ENCODE measurements at regions not wholly inside any gene's neighbourhood (a gene's known extent, or its start where the extent isn't known, plus 50 kb on each side); places are given as distances from the start of the nearest gene placed in this dataset.

DNA sequence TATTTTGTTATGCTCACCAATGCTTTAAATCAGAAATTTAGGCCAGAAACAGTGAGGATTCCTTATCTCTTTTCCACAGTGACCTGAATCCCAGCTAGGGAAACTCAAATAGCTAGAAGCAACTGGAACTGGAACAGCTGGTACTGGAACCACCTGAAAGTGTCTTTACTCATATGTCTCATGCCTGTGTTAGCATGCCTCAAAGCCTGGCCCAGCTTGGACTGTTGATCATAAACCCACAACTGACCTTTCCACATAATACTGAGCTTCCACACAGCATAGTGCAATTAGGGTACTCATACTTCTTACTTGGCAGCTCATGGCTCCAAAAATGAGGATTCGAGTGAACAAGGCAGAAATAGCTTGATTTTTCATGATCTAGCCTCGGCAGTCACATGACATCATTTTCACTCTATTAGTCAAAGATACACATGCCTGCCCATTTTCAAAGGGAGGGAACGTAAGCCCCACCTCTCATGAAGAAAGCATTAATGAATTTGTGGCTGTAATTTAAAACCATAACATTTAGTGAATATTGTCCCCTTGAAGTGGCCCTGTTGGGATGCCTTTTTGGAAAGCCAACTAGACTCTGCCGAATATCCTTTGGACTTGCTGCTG lies 80.8 kb upstream of the ACSL1 start:
- 94% methylated on average over 4 of the region's 4 CpGs for WGBS (ENCODE audit: low lambda C conversion rate, missing lambda C conversion rate)
- no peak for TF ChIP-seq EZH2 (IDR thresholded peaks at IDR 0.05; ENCODE audit: borderline replicate concordance)
- TF ChIP-seq, protein P1, sequence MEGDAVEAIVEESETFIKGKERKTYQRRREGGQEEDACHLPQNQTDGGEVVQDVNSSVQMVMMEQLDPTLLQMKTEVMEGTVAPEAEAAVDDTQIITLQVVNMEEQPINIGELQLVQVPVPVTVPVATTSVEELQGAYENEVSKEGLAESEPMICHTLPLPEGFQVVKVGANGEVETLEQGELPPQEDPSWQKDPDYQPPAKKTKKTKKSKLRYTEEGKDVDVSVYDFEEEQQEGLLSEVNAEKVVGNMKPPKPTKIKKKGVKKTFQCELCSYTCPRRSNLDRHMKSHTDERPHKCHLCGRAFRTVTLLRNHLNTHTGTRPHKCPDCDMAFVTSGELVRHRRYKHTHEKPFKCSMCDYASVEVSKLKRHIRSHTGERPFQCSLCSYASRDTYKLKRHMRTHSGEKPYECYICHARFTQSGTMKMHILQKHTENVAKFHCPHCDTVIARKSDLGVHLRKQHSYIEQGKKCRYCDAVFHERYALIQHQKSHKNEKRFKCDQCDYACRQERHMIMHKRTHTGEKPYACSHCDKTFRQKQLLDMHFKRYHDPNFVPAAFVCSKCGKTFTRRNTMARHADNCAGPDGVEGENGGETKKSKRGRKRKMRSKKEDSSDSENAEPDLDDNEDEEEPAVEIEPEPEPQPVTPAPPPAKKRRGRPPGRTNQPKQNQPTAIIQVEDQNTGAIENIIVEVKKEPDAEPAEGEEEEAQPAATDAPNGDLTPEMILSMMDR (IDR thresholded peaks at IDR 0.05; ENCODE audit: poor library complexity) = no peak
- TF ChIP-seq EZH2phosphoT487 (IDR thresholded peaks at IDR 0.05; ENCODE audit: low read depth, severe bottlenecking, unreplicated experiment) = no peak
- Histone ChIP-seq H3K9me3 (ENCODE audit: low read depth) (no peaks in the 10 kb centered on the region), H3K9me2 (replicated peaks; ENCODE audit: insufficient read depth) (no peaks in the 10 kb centered on the region), H4K20me1 (ENCODE audit: insufficient read depth, poor library complexity, severe bottlenecking) (no peaks in the 10 kb centered on the region), H3K4me2 (no peak overlapping the region), H3K27ac (no peak overlapping the region), H3K79me2 (no peaks in the 10 kb centered on the region), H3K4me1 (ENCODE audit: insufficient read depth) (no peaks in the 10 kb centered on the region), H2AFZ (no peak overlapping the region), H3K27me3 (no peaks in the 10 kb centered on the region), H3K36me3 (replicated peaks; ENCODE audit: insufficient read depth, low read depth) (no peaks in the 10 kb centered on the region), H3K4me3 (no peak overlapping the region)
- no peak for DNase-seq (ENCODE audit: low spot score)

DNA sequence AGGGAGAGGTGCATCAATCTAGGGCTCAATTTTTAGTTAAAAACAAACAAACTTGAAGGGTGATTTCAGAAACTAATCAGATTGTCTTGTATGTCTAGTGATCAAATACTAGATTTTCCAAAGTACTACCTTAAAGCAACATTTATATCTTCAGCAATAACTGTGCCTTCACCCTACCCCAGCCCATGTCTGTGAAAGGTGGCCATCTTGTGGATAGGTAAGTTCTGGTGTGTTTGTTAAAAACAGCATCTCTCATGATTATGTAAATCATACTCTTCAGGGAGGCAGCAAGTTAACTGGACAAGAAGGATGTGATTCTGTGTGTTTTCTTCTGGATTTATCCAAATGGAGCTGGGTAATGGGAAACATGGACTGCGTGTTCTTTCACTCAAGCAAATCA lies 81.4 kb upstream of the ACSL1 start:
- H3K9me2 ChIP-seq (replicated peaks; ENCODE audit: insufficient read depth) = no peaks in the 10 kb centered on the region
- H3K4me1 ChIP-seq (ENCODE audit: insufficient read depth) = no peaks in the 10 kb centered on the region
- no peak for DNase-seq (ENCODE audit: low spot score)
- H3K79me2 ChIP-seq = no peaks in the 10 kb centered on the region
- H3K27me3 ChIP-seq = no peaks in the 10 kb centered on the region
- H2AFZ ChIP-seq = no peak overlapping the region
- no peaks in the 10 kb centered on the region for H3K9me3 ChIP-seq (ENCODE audit: low read depth)
- no peaks in the 10 kb centered on the region for H4K20me1 ChIP-seq (ENCODE audit: insufficient read depth, poor library complexity, severe bottlenecking)
- H3K4me2 ChIP-seq = no peak overlapping the region
- WGBS (ENCODE audit: low lambda C conversion rate, missing lambda C conversion rate) = 100% methylated on average over 1 of the region's 1 CpG
- no peak for TF ChIP-seq EZH2phosphoT487 (IDR thresholded peaks at IDR 0.05; ENCODE audit: low read depth, severe bottlenecking, unreplicated experiment)
- TF ChIP-seq, protein P1 (IDR thresholded peaks at IDR 0.05; ENCODE audit: poor library complexity) = no peak
- TF ChIP-seq EZH2 (IDR thresholded peaks at IDR 0.05; ENCODE audit: borderline replicate concordance) = no peak
- H3K27ac ChIP-seq = no peak overlapping the region
- H3K4me3 ChIP-seq = no peak overlapping the region
- no peaks in the 10 kb centered on the region for H3K36me3 ChIP-seq (replicated peaks; ENCODE audit: insufficient read depth, low read depth)

DNA sequence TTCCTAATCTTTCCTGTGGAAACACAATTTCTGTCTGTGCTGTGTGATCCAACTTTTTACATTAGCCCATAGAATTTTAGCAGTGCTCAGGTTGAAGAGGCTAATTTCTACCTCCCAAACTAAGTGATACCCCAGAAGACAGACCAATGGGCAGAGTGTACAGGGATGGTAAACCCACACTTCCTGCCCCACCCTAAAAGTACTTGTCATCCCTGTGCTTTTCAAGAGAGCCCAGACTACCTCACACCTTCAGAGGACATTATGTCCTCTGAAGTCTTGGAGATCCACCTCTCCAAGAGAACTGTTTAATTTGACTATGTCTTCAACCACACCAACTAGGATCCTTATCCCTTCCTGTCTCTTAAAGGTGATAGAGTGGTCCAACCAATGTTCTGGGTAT lies 82.0 kb upstream of the ACSL1 start:
- no peak overlapping the region for H3K4me2 ChIP-seq
- H3K4me3 ChIP-seq = no peak overlapping the region
- no peak for DNase-seq (ENCODE audit: low spot score)

More for the DNA sequence above, 82.0 kb upstream of the ACSL1 start:
- H3K27me3 ChIP-seq = no peaks in the 10 kb centered on the region
- H3K79me2 ChIP-seq = no peaks in the 10 kb centered on the region
- no peaks in the 10 kb centered on the region for H3K9me2 ChIP-seq (replicated peaks; ENCODE audit: insufficient read depth)
- TF ChIP-seq EZH2phosphoT487 (IDR thresholded peaks at IDR 0.05; ENCODE audit: low read depth, severe bottlenecking, unreplicated experiment) (no peak), EZH2 (IDR thresholded peaks at IDR 0.05; ENCODE audit: borderline replicate concordance) (no peak)
- TF ChIP-seq, protein P1 (IDR thresholded peaks at IDR 0.05; ENCODE audit: poor library complexity) = no peak
- H4K20me1 ChIP-seq (ENCODE audit: insufficient read depth, poor library complexity, severe bottlenecking) = no peaks in the 10 kb centered on the region
- H3K36me3 ChIP-seq (replicated peaks; ENCODE audit: insufficient read depth, low read depth) = no peaks in the 10 kb centered on the region
- no peak overlapping the region for H3K27ac ChIP-seq
- H2AFZ ChIP-seq = no peak overlapping the region
- H3K9me3 ChIP-seq (ENCODE audit: low read depth) = peaks cover 4% of the 10 kb centered on the region
- H3K4me1 ChIP-seq (ENCODE audit: insufficient read depth) = no peaks in the 10 kb centered on the region
